SK-N-SH (cell line): ENCODE measurements at regions not wholly inside any gene's neighbourhood (a gene's known extent, or its start where the extent isn't known, plus 50 kb on each side); places are given as distances from the start of the nearest gene placed in this dataset.

Experiments
- CTCF ChIA-PET: fragments of 300-600, 350-600 bp; formaldehyde crosslinking; extraction: SDS; loops from one replicate; lab custom pipeline; 2021; lab: Yijun Ruan, JAX
- POLR2A ChIA-PET: fragments of 350-600 bp; sonication (Branson Sonifier 250); formaldehyde crosslinking; extraction: SDS; loops from one replicate; lab custom pipeline; 2020; ENCODE audit warnings: antibody characterized with exemption, inconsistent platforms; lab: Yijun Ruan, JAX
- DNase-seq: peaks from one replicate; pipeline ENCODE4 v3.0.0; 2012
- H2AFZ ChIP-seq: fragments of 200-600 bp; sonication (generic); 2 replicates; pipeline ENCODE4 v1.8.1; 2016; ENCODE audit warnings: antibody characterized with exemption, mild to moderate bottlenecking, low read depth
- H3F3A ChIP-seq: fragments of 200-600 bp; sonication (generic); replicated peaks from 2 replicates; pipeline ENCODE3; 2016; ENCODE audit warnings: antibody characterized with exemption, mild to moderate bottlenecking; ENCODE audit not compliant: insufficient read depth
- H3K27ac ChIP-seq, 2 experiments: fragments of 200-500 bp in 1 of 2; fragments of 200-600 bp in 1 of 2; sonication (Bioruptor generic) in 1 of 2; sonication (generic), shearing (Covaris generic) in 1 of 2; 2 replicates each; pipeline versions ENCODE4 v1.5.1 to v1.6.1; 2014 to 2016; ENCODE audit warnings: low read depth in 2 of 2, inconsistent platforms in 1 of 2, low read length in 1 of 2, mild to moderate bottlenecking in 1 of 2, mixed read lengths in 1 of 2
- H3K27me3 ChIP-seq: fragments of 200-600 bp; sonication (generic), shearing (Covaris generic); 2 replicates; pipeline ENCODE4 v1.6.1; 2016; ENCODE audit warnings: mixed run types; ENCODE audit not compliant: insufficient read depth
- H3K36me3 ChIP-seq, 2 experiments: fragments of 200-500 bp in 1 of 2; fragments of 200-600 bp in 1 of 2; sonication (Bioruptor generic) in 1 of 2; sonication (generic) in 1 of 2; replicated peaks in 1 of 2; 2 replicates each; pipeline versions ENCODE3 to v1.5.1; 2014 to 2016; ENCODE audit warnings: low read length in 1 of 2, mild to moderate bottlenecking in 1 of 2; ENCODE audit not compliant: insufficient read depth in 2 of 2, control insufficient read depth in 1 of 2
- H3K4me1 ChIP-seq, 2 experiments: fragments of 200-500 bp in 1 of 2; fragments of 200-600 bp in 1 of 2; sonication (Bioruptor generic) in 1 of 2; sonication (generic), shearing (Covaris generic) in 1 of 2; 2 replicates each; pipeline versions ENCODE4 v1.5.1 to v1.6.1; 2014 to 2016; ENCODE audit warnings: low read depth in 1 of 2, low read length in 1 of 2, mixed run types in 1 of 2; ENCODE audit not compliant: insufficient read depth in 2 of 2, control insufficient read depth in 1 of 2
- H3K4me2 ChIP-seq: fragments of 200-600 bp; sonication (generic), shearing (Covaris generic); 2 replicates; pipeline ENCODE4 v1.6.1; 2017; ENCODE audit warnings: mixed run types
- H3K4me3 ChIP-seq, 2 experiments: fragments of 200-500 bp in 1 of 2; fragments of 200-600 bp in 1 of 2; sonication (Bioruptor generic) in 1 of 2; sonication (generic), shearing (Covaris generic) in 1 of 2; 2 replicates each; pipeline versions ENCODE4 v1.5.1 to v1.8.1; 2014 to 2016; ENCODE audit warnings: low read depth in 2 of 2, inconsistent platforms in 1 of 2, low read length in 1 of 2, mild to moderate bottlenecking in 1 of 2, mixed read lengths in 1 of 2, moderate library complexity in 1 of 2
- H3K79me2 ChIP-seq: fragments of 200-600 bp; sonication (generic); 2 replicates; pipeline ENCODE4 v1.8.1; 2017; ENCODE audit warnings: mild to moderate bottlenecking; ENCODE audit not compliant: insufficient read depth
- H3K9ac ChIP-seq: fragments of 200-600 bp; sonication (generic); 2 replicates; pipeline ENCODE4 v1.6.1; 2017; ENCODE audit warnings: mixed run types
- H3K9me2 ChIP-seq: fragments of 200-600 bp; sonication (generic); 2 replicates; pipeline ENCODE4 v1.6.1; 2017; ENCODE audit warnings: mixed run types
- H3K9me3 ChIP-seq: fragments of 200-600 bp; sonication (generic); 2 replicates; pipeline ENCODE4 v1.6.1; 2017; ENCODE audit warnings: mixed run types, mild to moderate bottlenecking, moderate library complexity
- H4K20me1 ChIP-seq: fragments of 200-600 bp; sonication (generic); 2 replicates; pipeline ENCODE4 v1.6.1; 2017; ENCODE audit warnings: mild to moderate bottlenecking, mixed run types; ENCODE audit not compliant: insufficient read depth
- CTCF ChIP-seq: fragments of 200-600 bp; sonication (generic); IDR thresholded peaks from 2 replicates; pipeline ENCODE4 v1.6.1; 2017; ENCODE audit warnings: antibody characterized with exemption, mild to moderate bottlenecking, moderate library complexity
- ELF1 ChIP-seq: IDR thresholded peaks from 2 replicates; pipeline ENCODE4 v1.4.0; 2012
- FOXJ3 ChIP-seq: sonication (generic); formaldehyde crosslinking; IDR thresholded peaks from 2 replicates; pipeline ENCODE4 v1.5.1; 2020; ENCODE audit warnings: mild to moderate bottlenecking, missing genetic modification reagents
- GABPA ChIP-seq: IDR thresholded peaks from 2 replicates; pipeline ENCODE4 v1.4.0; 2012; ENCODE audit warnings: low read depth, mild to moderate bottlenecking
- GATA2 ChIP-seq: sonication (generic); formaldehyde crosslinking; IDR thresholded peaks from 2 replicates; pipeline ENCODE4 v1.5.0; 2020; ENCODE audit warnings: mild to moderate bottlenecking, missing genetic modification reagents
- JUND ChIP-seq: IDR thresholded peaks from 2 replicates; pipeline ENCODE4 v1.4.0; 2012
- MEF2A ChIP-seq: IDR thresholded peaks from 2 replicates; pipeline ENCODE4 v1.4.0; 2012; ENCODE audit warnings: low read depth, borderline replicate concordance
- MXI1 ChIP-seq: IDR thresholded peaks from 2 replicates; pipeline ENCODE4 v1.6.1; 2012; ENCODE audit warnings: mild to moderate bottlenecking, low read depth, low read length, improper control_type of control experiment
- NFIC ChIP-seq: IDR thresholded peaks from 2 replicates; pipeline ENCODE4 v1.4.0; 2012; ENCODE audit warnings: borderline replicate concordance
- NRF1 ChIP-seq: IDR thresholded peaks from 2 replicates; pipeline ENCODE4 v1.6.1; 2012; ENCODE audit warnings: low read depth, mild to moderate bottlenecking, low read length
- POLR2AphosphoS5 ChIP-seq: IDR thresholded peaks from 2 replicates; pipeline ENCODE4 v1.6.1; 2012; ENCODE audit warnings: low read depth, low read length
- RAD21 ChIP-seq: IDR thresholded peaks from 2 replicates; pipeline ENCODE4 v1.6.1; 2012; ENCODE audit warnings: mild to moderate bottlenecking, low read length
- RCOR1 ChIP-seq: fragments of 150-350 bp; IDR thresholded peaks from 2 replicates; pipeline ENCODE4 v1.6.1; 2017; ENCODE audit warnings: antibody characterized with exemption, low read length
- RXRA ChIP-seq: IDR thresholded peaks from 2 replicates; pipeline ENCODE4 v1.4.0; 2012; ENCODE audit warnings: low read depth, mild to moderate bottlenecking, borderline replicate concordance
- SIN3A ChIP-seq: IDR thresholded peaks from 2 replicates; pipeline ENCODE4 v1.6.1; 2012; ENCODE audit warnings: low read depth, mild to moderate bottlenecking, low read length, moderate library complexity, borderline replicate concordance
- SMC3 ChIP-seq: IDR thresholded peaks from 2 replicates; pipeline ENCODE4 v1.6.1; 2012; ENCODE audit warnings: low read depth, low read length, improper control_type of control experiment
- TAF1 ChIP-seq: IDR thresholded peaks from 2 replicates; pipeline ENCODE4 v1.6.1; 2012; ENCODE audit warnings: low read depth, mild to moderate bottlenecking, low read length, moderate library complexity, borderline replicate concordance
- TCF12 ChIP-seq: IDR thresholded peaks from 2 replicates; pipeline ENCODE4 v1.4.0; 2012
- TEAD4 ChIP-seq: IDR thresholded peaks from 2 replicates; pipeline ENCODE4 v1.4.0; 2012; ENCODE audit warnings: mild to moderate bottlenecking, borderline replicate concordance; ENCODE audit not compliant: insufficient read depth
- YY1 ChIP-seq: IDR thresholded peaks from 2 replicates; pipeline ENCODE4 v1.4.0; 2012; ENCODE audit warnings: low read depth, mild to moderate bottlenecking
- ZBTB33 ChIP-seq: IDR thresholded peaks from 2 replicates; pipeline ENCODE4 v1.4.0; 2012; ENCODE audit warnings: low read depth, borderline replicate concordance
- WGBS: methylation state at CpG from one replicate; pipeline ENCODE4 v1.1.6; 2017; ENCODE audit warnings: low lambda C conversion rate; 5-methylcytosine and 5-hydroxymethylcytosine counted together

- TF ChIP-seq CTCF: no peak
- no peak for TF ChIP-seq SIN3A
- no peak for TF ChIP-seq ZBTB33
- no peak for TF ChIP-seq RCOR1
- peak; percentile 77 for TF ChIP-seq JUND
- TF ChIP-seq MEF2A: no peak
- TF ChIP-seq TEAD4: no peak
- TF ChIP-seq NFIC: peak; percentile 68
- TF ChIP-seq RAD21: no peak
Measured at GRCh38 chr5:159456722-159457465, 126.6 kb upstream of the IL12B start (continued).

GRCh38 chr5:159458217-159458711 lies 128.0 kb upstream of the IL12B start:
- no peak overlapping the region for H3K27ac ChIP-seq
- H3K36me3 ChIP-seq: no peaks in the 10 kb centered on the region
- peaks cover 21% of the 10 kb centered on the region for H3F3A ChIP-seq
- DNase-seq: no peak
- no peaks in the 10 kb centered on the region for H4K20me1 ChIP-seq
- H3K4me1 ChIP-seq: peaks cover 0 to 11% of the 10 kb centered on the region in 2 experiments
- CTCF ChIA-PET: no interaction called here
- H3K9ac ChIP-seq: no peak overlapping the region
- H3K9me2 ChIP-seq: no peaks in the 10 kb centered on the region
- H2AFZ ChIP-seq: no peak overlapping the region
- H3K27me3 ChIP-seq: no peaks in the 10 kb centered on the region
- H3K4me2 ChIP-seq: no peak overlapping the region
- no peak for TF ChIP-seq TAF1
- no peak for TF ChIP-seq ELF1
- no peak for TF ChIP-seq RAD21
- H3K9me3 ChIP-seq: no peaks in the 10 kb centered on the region
- H3K79me2 ChIP-seq: no peaks in the 10 kb centered on the region
- H3K4me3 ChIP-seq: no peak overlapping the region
- 51% methylated on average over 4 of the region's 4 CpGs for WGBS
- POLR2A ChIA-PET: no interaction called here

- peaks cover 0 to 11% of the 10 kb centered on the region in 2 experiments for H3K4me1 ChIP-seq
- TF ChIP-seq SIN3A (no peak), POLR2AphosphoS5 (no peak), FOXJ3 (CRISPR knock-in tag) (no peak), RXRA (no peak), TCF12 (no peak), TEAD4 (no peak), SMC3 (no peak), RAD21 (no peak), MXI1 (no peak), CTCF (no peak), GABPA (no peak), GATA2 (CRISPR knock-in tag) (no peak), NRF1 (no peak), YY1 (no peak)
Measured at GRCh38 chr5:159459132-159459627, 128.9 kb upstream of the IL12B start.

More at GRCh38 chr5:159459132-159459627, 128.9 kb upstream of the IL12B start:
- Histone ChIP-seq H4K20me1 (no peaks in the 10 kb centered on the region), H3K9ac (no peak overlapping the region), H3K4me2 (no peak overlapping the region), H3K9me3 (no peaks in the 10 kb centered on the region), H3F3A (peaks cover 21% of the 10 kb centered on the region), H3K9me2 (no peaks in the 10 kb centered on the region), H2AFZ (no peak overlapping the region), H3K36me3 (no peaks in the 10 kb centered on the region), H3K27me3 (no peaks in the 10 kb centered on the region), H3K79me2 (no peaks in the 10 kb centered on the region), H3K27ac (no peak overlapping the region), H3K4me3 (no peak overlapping the region)
- 96% methylated on average over 2 of the region's 2 CpGs for WGBS
- POLR2A ChIA-PET: no interaction called here
- no peak for DNase-seq
- CTCF ChIA-PET: no interaction called here
